Stimulated activated CD4-positive, alpha-beta T cell treated with anti-CD3 and anti-CD28 coated beads, TNF-alpha, amount 100 ng/mL, for 48 hours (primary cell): ENCODE measurements at regions not wholly inside any gene's neighbourhood (a gene's known extent, or its start where the extent isn't known, plus 50 kb on each side); places are given as distances from the start of the nearest gene placed in this dataset.

Experiments used
- DNase-seq, 3 donors: peaks; one replicate each; pipeline ENCODE4 v3.0.0-alpha.2; 2020; ENCODE audit warnings: low read depth in 3 of 3

DNA sequence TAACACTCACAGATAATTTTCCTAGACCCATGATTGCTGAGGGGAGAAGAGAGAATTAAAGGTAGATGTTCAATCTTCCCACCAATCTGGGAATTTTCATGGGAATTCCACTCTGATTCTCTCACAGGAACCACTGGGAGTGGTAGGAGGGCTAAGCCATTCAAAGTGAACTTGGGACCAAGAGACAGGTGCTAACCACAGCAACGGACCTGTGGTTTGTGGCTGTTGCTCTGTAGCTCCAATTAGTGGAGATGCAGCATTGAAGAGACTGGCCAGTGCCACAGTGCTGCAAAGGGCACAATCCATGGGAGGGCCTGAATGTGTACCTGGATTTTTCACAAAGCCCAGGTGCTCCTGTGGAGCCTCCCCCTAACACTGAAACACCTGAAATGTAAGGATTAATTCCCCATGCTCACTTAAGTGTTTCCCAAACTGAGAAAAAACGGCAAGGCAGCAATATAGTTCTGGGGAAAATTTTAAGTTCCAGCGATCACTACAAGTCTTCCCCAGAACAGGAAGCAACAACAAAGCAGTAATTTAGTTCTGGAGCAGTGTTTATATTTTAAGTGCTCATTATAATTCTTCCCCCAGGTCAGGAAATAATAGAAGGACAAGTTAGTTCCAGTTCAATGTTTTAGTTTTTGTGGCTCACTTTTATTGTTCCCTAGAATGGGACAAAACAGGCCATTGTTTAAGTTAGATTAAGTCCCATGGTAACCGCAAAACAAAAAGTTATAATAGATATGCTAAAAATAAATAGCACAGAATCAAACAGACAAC is 1045.8 kb downstream of the CNTNAP5 start:
- no peak for DNase-seq

DNA sequence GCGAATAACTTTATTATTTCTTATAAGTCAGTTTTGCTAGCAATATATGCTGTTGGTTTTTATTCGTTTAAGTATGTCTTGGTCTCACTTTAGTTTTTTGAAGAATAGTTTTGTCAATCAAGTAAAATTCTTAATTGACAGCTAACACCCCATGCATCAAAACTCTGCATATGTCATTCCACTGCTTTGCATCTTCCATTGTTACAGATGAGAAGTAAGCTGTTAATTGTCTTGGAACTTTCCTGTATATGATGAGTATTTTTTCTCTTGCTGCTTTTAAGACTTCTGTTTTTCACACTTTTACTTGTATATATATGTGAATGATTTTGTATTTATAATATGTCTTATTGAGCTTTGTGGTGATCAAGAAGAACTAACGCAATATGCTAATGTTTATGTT is 1048.4 kb downstream of the CNTNAP5 start:
- DNase-seq: no peak

- DNase-seq: no peak
Measured at GRCh38 chr2:125085904-125086303, 1060.8 kb downstream of the CNTNAP5 start.

DNA sequence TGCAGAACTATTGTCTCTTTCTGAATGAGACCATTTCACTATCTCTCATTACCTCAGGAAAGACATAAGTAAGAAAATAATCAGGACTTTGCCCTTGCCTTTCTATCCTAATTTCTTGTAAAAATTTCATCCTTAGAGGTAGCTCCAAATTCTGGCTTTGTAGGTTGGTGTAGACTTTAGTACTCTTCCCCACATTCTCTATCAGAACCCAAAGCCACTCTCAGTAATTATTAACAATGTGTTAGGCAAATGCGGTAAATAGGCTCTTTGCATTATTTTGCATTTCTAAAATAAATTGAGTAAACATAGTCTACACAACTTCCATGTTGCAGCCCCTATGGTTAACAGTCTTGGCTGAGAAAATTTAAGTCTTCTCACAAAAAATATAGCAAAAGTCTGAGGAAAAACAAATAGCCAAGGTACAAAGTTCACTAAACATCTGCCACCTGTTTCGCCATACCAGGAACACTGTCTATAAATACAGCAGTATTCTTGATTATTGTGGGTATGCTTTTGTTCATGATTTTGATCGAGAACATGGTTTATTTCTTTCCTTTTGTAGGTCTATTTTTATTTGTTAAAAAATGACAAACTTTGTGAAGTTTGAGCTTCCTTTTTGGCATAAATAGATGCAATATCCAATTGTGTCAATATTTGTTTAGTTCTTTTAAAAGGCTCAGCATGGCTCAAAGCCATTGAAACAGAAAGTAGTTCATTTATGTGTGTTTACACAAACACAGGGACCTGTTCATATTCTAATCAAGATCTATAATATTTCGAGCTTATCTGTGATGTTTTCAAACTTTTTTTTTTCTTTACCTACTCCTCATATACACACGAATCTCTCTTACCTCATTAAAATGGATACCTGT is 1061.5 kb downstream of the CNTNAP5 start:
- DNase-seq: no peak

DNA sequence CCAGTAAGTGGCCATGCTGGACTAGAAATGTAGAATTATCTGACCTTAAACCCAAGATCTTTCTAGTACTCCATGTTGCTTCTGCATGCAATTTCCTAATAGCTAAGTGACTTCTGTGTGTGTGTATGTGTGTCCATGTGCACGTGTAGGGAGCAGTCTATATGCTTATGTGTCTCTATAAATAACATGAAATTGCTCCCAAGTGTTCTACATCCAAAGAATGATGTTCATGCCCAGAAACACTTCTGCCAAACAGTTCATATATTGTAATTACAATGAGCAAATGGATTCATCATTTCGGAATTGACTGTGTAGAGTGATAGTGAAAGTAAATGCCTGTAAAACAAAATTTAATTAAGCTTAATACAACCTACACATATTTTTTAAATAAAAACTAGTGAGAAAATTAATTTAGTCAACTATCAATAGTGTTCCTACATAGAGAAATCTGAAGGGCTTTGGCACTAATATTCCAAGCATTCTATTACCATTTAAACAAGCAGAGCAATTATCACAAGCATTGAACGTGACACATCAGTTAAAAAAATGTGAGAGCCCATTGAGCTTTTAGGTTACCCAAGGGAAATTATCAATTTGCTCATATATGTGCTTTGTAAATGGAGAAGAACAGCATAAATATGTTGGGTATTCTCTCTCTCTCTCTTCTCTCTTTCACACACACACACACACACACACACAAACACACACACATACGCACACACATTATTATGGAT is 1067.4 kb downstream of the CNTNAP5 start:
- no peak for DNase-seq

DNA sequence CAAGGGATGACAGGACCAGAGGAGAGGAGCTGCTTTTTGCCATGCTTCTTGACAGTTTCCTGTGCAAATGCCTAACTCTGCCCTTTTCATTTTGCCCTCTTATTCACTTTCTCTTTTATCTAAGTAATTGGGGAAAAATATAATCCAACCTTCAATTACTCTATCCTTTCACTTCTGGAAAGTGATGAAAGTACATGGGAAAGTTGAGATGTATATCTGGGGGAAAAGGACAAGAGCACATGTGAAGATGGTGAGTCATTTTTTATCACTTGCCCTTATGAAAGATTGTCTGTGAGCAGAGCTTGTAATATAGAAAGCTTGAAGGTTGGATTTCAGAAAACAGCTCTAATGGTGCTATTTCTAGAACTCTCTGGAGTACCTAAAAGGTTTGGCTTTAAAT is 1070.7 kb downstream of the CNTNAP5 start:
- DNase-seq: no peak

DNA sequence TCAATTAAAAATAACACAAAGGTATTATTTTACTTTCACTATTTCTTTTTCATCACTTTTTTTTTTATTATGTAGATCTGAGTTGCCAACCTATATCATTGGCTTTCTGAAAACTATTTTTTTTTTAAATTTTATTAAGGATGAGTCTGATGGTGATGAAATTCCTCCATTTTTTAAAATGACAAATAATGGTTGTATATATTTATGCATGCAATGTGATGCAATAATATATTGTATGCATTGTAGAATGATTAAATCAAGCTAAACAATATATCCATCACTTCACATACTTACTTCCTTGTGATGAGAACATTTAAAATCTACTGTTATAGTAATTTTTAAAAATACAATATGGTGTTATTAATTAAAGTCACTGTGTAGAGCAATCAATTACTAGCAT is 1081.6 kb downstream of the CNTNAP5 start:
- no peak for DNase-seq

DNA sequence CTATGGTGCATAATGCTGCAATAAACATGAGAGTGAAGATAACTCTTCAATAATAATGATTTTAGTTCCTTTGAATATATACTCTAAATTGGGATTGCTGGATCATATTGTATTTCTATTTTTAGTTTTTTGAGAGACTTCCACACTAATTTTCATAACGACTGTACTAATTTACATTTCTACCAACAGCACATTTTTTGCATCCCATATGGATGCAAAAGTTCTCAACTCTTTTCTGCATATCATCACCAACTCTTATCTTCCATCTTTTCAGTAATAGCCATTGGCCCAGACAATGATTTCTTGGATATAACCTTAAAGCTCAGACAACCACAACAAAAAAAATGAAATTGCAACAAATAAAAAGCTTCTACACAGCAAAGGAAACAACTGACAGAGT is 1082.4 kb downstream of the CNTNAP5 start:
- DNase-seq: no peak

GRCh38 chr2:125108251-125108650 is 1083.2 kb downstream of the CNTNAP5 start:
- DNase-seq: no peak

DNA sequence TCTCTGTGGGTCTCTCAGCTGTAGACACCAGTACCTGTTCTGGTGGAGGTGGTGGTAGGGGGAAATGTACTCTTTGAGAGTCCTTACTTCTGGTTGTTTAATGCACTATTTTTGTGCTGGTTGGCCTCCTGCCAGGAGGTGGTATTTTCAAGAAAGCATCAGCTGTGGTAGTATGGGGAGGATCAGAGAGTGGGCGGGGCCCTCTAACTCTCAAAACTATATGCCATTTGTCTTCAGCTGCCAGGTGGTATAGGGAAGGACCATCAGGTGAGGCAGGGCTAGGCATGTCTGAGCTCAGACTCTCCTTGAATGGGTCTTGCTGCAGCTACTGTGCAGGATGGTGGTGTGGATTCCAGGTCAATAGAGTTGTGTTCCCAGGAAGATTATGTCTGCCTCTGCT is 1100.8 kb downstream of the CNTNAP5 start:
- no peak for DNase-seq

GRCh38 chr2:125160947-125161346 is 1135.9 kb downstream of the CNTNAP5 start:
- DNase-seq: no peak

DNA sequence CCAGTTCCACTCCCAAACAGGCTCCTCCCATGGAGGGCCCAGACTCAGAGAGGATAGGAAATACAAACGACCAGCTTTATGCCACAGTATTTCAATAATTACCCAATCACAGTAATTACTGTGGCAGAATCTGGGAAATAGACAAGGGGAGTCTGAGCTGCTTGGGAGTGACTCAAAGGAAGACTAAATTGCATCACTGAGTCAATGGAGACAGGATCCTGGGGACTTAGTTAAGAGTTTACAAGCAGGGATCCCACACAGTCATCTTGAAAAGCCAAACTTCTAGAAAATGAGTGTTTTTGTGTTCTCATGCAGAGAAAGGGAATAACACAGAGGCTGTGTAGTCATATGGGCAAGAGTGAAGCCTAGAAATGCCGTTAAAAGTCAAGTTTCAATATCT is 1142.1 kb downstream of the CNTNAP5 start:
- no peak for DNase-seq

DNA sequence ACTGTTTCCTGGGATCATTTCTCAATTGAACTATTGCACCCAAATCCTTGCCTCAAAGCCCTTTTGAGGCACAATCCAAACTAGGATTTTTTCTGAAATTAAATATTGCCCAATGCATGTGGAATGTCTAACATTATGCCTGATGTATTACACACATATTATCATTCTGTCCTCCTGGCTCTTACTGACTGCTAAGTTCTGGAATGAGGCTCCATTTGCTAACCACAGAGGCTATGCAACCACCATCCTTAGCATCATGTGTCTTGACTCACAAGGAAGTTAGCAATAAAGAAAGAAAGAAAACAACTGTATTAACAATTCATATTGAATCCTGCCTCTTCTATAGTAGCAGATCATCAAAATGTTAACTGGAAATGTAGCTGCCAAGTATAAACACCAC is 1142.7 kb downstream of the CNTNAP5 start:
- no peak for DNase-seq

- DNase-seq: no peak
Measured at GRCh38 chr2:125168442-125168841, 1143.4 kb downstream of the CNTNAP5 start.

- no peak for DNase-seq
Measured at GRCh38 chr2:125169022-125169763, 1144.1 kb downstream of the CNTNAP5 start.

DNA sequence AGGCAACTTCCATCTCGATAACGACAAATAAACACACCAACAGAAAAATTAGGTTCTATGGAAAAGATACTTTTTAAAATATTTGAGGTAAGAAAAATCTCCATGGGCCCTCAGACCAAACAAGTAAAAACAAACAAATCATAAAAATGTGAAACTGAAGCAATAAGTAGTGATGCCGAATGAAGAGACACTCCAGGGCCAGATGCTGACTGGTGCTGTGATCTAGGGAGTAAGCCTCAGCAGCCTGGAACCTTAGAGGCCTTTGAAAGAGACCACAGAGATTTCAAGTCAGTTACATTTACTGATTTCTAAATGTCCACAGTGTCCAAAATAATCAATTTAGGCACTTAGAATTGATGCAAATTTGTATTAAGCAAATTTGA is 1144.7 kb downstream of the CNTNAP5 start:
- no peak for DNase-seq

DNA sequence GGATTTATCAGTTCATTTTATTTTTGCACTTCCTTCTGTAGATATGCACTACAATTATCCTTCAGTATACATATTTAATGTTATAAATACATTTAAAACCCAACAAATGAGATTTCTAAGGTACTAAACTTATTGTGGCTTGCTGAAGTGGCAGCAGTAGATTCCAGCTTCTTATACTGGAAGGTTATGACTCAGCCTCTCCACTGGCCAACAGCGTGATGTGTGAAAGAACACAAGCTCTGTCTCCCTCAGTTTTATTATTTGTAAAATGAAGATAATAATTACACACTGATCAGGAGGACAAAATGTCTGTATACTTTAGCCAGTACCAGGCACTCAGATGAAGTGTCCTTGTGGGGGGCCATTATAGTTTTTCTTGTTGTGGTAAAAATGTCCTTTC is 1147.1 kb downstream of the CNTNAP5 start:
- no peak for DNase-seq

- DNase-seq: no peak
Measured at GRCh38 chr2:125175415-125175814, 1150.3 kb downstream of the CNTNAP5 start.

GRCh38 chr2:125185691-125186270 is 1160.7 kb downstream of the CNTNAP5 start:
- no peak for DNase-seq

DNA sequence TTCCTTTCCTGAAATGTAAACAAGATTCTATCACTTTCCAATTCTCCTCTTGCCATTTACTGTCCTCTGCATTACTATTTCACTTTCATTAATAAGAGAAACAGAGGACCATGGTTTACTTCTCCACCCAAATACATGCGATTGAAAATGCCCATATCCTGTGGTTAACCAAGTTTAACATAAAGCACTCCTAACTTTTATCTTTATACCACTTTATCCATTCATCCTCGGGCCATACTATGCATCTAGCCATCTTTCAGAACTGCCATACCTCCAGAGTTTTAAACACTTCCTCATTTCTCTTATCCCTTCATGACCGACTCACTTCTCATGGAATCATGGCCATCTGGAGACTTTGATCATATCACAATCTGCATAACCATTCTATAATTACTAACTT is 1182.3 kb downstream of the CNTNAP5 start:
- DNase-seq: no peak

GRCh38 chr2:125216321-125216720 is 1191.2 kb downstream of the CNTNAP5 start:
- no peak for DNase-seq
